ENCODE measurements at regions not wholly inside any gene's neighbourhood (a gene's known extent, or its start where the extent isn't known, plus 50 kb on each side); places are given as distances from the start of the nearest gene placed in this dataset.

DNA sequence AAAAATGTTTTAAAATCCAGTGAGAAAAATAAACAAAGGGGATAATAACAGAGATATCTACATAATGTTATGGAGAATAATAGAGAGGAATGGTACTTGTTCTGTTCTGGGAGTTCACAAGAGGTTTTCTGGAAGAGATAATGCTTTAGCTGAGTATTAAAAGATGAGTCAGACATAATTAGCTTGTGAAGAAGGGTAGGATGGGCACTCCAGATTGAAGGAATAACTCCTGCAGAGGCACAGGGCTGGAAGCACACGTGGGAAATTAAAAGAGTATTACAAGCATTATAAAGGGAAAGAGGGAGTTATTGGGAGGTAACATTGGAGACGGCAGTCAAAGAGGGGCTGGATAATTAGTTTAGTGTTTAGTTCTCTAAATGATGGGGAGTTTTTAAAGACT is 124.9 kb upstream of the BTG1 start:
- ChIA-PET POLR2A (no interaction called here), CTCF (no interaction called here)
- no peak overlapping the region for H3K27ac ChIP-seq (ENCODE audit: extremely low read depth, low read depth, low read length)
- no peaks in the 10 kb centered on the region for H3K4me1 ChIP-seq (ENCODE audit: control insufficient read depth, insufficient read depth, low read length)
- no peak overlapping the region for H3K4me3 ChIP-seq (ENCODE audit: low read depth, low read length)
- no peaks in the 10 kb centered on the region for H3K9me3 ChIP-seq (ENCODE audit: control insufficient read depth, insufficient read depth, low read depth, low read length)
- TF ChIP-seq ZNF660 (tag by site-specific recombination; IDR thresholded peaks at IDR 0.05) (no peak), ZNF501 (tag by site-specific recombination; IDR thresholded peaks at IDR 0.05) (no peak), GFI1B (tag by site-specific recombination; IDR thresholded peaks at IDR 0.05) (no peak), ZNF561 (tag by site-specific recombination; IDR thresholded peaks at IDR 0.05; ENCODE audit: borderline replicate concordance) (no peak), ZNF544 (tag by site-specific recombination; IDR thresholded peaks at IDR 0.05) (no peak), ZBTB21 (tag by site-specific recombination; IDR thresholded peaks at IDR 0.05) (no peak), ZSCAN23 (tag by site-specific recombination; IDR thresholded peaks at IDR 0.05) (no peak), ZSCAN30 (tag by site-specific recombination; IDR thresholded peaks at IDR 0.05) (no peak), ZBTB20 (tag by site-specific recombination; IDR thresholded peaks at IDR 0.05) (no peak), ZNF623 (tag by site-specific recombination; IDR thresholded peaks at IDR 0.05) (no peak), ZNF785 (tag by site-specific recombination; IDR thresholded peaks at IDR 0.05) (no peak)
- TF ChIP-seq, protein P1, sequence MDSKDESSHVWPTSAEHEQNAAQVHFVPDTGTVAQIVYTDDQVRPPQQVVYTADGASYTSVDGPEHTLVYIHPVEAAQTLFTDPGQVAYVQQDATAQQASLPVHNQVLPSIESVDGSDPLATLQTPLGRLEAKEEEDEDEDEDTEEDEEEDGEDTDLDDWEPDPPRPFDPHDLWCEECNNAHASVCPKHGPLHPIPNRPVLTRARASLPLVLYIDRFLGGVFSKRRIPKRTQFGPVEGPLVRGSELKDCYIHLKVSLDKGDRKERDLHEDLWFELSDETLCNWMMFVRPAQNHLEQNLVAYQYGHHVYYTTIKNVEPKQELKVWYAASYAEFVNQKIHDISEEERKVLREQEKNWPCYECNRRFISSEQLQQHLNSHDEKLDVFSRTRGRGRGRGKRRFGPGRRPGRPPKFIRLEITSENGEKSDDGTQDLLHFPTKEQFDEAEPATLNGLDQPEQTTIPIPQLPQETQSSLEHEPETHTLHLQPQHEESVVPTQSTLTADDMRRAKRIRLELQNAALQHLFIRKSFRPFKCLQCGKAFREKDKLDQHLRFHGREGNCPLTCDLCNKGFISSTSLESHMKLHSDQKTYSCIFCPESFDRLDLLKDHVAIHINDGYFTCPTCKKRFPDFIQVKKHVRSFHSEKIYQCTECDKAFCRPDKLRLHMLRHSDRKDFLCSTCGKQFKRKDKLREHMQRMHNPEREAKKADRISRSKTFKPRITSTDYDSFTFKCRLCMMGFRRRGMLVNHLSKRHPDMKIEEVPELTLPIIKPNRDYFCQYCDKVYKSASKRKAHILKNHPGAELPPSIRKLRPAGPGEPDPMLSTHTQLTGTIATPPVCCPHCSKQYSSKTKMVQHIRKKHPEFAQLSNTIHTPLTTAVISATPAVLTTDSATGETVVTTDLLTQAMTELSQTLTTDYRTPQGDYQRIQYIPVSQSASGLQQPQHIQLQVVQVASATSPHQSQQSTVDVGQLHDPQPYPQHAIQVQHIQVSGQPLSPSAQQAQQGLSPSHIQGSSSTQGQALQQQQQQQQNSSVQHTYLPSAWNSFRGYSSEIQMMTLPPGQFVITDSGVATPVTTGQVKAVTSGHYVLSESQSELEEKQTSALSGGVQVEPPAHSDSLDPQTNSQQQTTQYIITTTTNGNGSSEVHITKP (tag by site-specific recombination; IDR thresholded peaks at IDR 0.05) = no peak
- no peaks in the 10 kb centered on the region for H3K36me3 ChIP-seq (ENCODE audit: control insufficient read depth in 2 of 2, insufficient read depth in 1 of 2, low read length in 2 of 2)

GRCh38 chr12:92268946-92269345 is 123.3 kb upstream of the BTG1 start:
- Histone ChIP-seq H3K27ac (ENCODE audit: extremely low read depth, low read depth, low read length) (no peak overlapping the region), H3K4me1 (ENCODE audit: control insufficient read depth, insufficient read depth, low read length) (no peaks in the 10 kb centered on the region), H3K4me3 (ENCODE audit: low read depth, low read length) (no peak overlapping the region), H3K36me3 (ENCODE audit: control insufficient read depth in 2 of 2, insufficient read depth in 1 of 2, low read length in 2 of 2) (no peaks in the 10 kb centered on the region), H3K9me3 (ENCODE audit: control insufficient read depth, insufficient read depth, low read depth, low read length) (no peaks in the 10 kb centered on the region)
- ChIA-PET CTCF (no interaction called here), POLR2A (interaction anchor here (0.6 kb wide), 1 partner anchor 121 kb away, joined by 7 read pairs; no protein-coding TSS in a partner anchor)
- TF ChIP-seq, protein P2, sequence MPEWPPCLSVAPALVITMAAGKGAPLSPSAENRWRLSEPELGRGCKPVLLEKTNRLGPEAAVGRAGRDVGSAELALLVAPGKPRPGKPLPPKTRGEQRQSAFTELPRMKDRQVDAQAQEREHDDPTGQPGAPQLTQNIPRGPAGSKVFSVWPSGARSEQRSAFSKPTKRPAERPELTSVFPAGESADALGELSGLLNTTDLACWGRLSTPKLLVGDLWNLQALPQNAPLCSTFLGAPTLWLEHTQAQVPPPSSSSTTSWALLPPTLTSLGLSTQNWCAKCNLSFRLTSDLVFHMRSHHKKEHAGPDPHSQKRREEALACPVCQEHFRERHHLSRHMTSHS (tag by site-specific recombination; IDR thresholded peaks at IDR 0.05) = no peak
- TF ChIP-seq, protein P3, sequence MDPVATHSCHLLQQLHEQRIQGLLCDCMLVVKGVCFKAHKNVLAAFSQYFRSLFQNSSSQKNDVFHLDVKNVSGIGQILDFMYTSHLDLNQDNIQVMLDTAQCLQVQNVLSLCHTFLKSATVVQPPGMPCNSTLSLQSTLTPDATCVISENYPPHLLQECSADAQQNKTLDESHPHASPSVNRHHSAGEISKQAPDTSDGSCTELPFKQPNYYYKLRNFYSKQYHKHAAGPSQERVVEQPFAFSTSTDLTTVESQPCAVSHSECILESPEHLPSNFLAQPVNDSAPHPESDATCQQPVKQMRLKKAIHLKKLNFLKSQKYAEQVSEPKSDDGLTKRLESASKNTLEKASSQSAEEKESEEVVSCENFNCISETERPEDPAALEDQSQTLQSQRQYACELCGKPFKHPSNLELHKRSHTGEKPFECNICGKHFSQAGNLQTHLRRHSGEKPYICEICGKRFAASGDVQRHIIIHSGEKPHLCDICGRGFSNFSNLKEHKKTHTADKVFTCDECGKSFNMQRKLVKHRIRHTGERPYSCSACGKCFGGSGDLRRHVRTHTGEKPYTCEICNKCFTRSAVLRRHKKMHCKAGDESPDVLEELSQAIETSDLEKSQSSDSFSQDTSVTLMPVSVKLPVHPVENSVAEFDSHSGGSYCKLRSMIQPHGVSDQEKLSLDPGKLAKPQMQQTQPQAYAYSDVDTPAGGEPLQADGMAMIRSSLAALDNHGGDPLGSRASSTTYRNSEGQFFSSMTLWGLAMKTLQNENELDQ (tag by site-specific recombination; IDR thresholded peaks at IDR 0.05; ENCODE audit: low read depth) = no peak
- no peak for TF ChIP-seq HOXA7 (CRISPR knock-in tag; IDR thresholded peaks at IDR 0.05; ENCODE audit: borderline replicate concordance)
- no peak for TF ChIP-seq ZNF558 (tag by site-specific recombination; IDR thresholded peaks at IDR 0.05)
- TF ChIP-seq, protein P1 (tag by site-specific recombination; IDR thresholded peaks at IDR 0.05) = no peak
- no peak for TF ChIP-seq ZNF776 (tag by site-specific recombination; IDR thresholded peaks at IDR 0.05; ENCODE audit: borderline replicate concordance)
- TF ChIP-seq PRDM1 (tag by site-specific recombination; IDR thresholded peaks at IDR 0.05) = no peak
- TF ChIP-seq, protein P4, sequence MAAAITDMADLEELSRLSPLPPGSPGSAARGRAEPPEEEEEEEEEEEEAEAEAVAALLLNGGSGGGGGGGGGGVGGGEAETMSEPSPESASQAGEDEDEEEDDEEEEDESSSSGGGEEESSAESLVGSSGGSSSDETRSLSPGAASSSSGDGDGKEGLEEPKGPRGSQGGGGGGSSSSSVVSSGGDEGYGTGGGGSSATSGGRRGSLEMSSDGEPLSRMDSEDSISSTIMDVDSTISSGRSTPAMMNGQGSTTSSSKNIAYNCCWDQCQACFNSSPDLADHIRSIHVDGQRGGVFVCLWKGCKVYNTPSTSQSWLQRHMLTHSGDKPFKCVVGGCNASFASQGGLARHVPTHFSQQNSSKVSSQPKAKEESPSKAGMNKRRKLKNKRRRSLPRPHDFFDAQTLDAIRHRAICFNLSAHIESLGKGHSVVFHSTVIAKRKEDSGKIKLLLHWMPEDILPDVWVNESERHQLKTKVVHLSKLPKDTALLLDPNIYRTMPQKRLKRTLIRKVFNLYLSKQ (tag by site-specific recombination; IDR thresholded peaks at IDR 0.05; ENCODE audit: borderline replicate concordance) = no peak
- no peak for TF ChIP-seq KLF9 (tag by site-specific recombination; IDR thresholded peaks at IDR 0.05; ENCODE audit: low read depth)
- TF ChIP-seq ZNF18 (tag by site-specific recombination; IDR thresholded peaks at IDR 0.05) = no peak
